ENCODE measurements at regions not wholly inside any gene's neighbourhood (a gene's known extent, or its start where the extent isn't known, plus 50 kb on each side); places are given as distances from the start of the nearest gene placed in this dataset.

DNA sequence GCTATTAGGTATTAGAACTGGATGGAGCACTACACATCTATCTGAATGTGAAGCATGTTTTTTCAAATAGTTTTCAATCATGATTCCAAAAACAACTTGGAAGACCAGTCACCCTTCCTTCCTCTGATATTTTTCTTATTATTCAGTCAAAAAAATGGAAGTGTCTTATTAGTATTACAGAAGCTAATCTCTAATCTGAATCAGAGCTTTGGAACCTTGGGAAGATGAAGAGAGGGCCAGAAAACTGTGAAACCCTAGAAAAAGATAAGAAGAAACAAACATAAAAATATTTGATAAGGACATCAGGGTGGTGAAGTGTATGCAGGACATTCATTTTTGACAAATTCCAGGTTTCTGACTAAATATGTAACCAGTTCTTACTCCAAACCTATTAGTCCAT lies 166.3 kb upstream of the PRSS16 start:
- H3K9me2 ChIP-seq (ENCODE audit: insufficient read depth, low read length), result no peaks in the 10 kb centered on the region
- no peaks in the 10 kb centered on the region for H3K36me3 ChIP-seq (ENCODE audit: insufficient read depth, low read length)
- no peak overlapping the region for H3K4me3 ChIP-seq (ENCODE audit: low read length)
- peaks cover 9% of the 10 kb centered on the region for H3K27me3 ChIP-seq (ENCODE audit: insufficient read depth, low read depth, low read length)
- no peaks in the 10 kb centered on the region for H3K79me2 ChIP-seq (replicated peaks; ENCODE audit: insufficient read depth, low read length)
- no peak overlapping the region for H3K4me2 ChIP-seq (ENCODE audit: low read length)
- TF ChIP-seq EP300 (conservative IDR thresholded peaks at IDR 0.05; ENCODE audit: poor library complexity, severe bottlenecking) (no peak), TAF1 (IDR thresholded peaks at IDR 0.05; ENCODE audit: low read depth) (no peak), RAD21 (conservative IDR thresholded peaks at IDR 0.05) (no peak), EZH2 (IDR thresholded peaks at IDR 0.05; ENCODE audit: borderline replicate concordance, insufficient read depth, low read length, poor library complexity, severe bottlenecking) (no peak), POLR2AphosphoS5 (IDR thresholded peaks at IDR 0.05) (no peak), MXI1 (conservative IDR thresholded peaks at IDR 0.05; ENCODE audit: poor library complexity, severe bottlenecking) (no peak)
- TF ChIP-seq, protein P1, sequence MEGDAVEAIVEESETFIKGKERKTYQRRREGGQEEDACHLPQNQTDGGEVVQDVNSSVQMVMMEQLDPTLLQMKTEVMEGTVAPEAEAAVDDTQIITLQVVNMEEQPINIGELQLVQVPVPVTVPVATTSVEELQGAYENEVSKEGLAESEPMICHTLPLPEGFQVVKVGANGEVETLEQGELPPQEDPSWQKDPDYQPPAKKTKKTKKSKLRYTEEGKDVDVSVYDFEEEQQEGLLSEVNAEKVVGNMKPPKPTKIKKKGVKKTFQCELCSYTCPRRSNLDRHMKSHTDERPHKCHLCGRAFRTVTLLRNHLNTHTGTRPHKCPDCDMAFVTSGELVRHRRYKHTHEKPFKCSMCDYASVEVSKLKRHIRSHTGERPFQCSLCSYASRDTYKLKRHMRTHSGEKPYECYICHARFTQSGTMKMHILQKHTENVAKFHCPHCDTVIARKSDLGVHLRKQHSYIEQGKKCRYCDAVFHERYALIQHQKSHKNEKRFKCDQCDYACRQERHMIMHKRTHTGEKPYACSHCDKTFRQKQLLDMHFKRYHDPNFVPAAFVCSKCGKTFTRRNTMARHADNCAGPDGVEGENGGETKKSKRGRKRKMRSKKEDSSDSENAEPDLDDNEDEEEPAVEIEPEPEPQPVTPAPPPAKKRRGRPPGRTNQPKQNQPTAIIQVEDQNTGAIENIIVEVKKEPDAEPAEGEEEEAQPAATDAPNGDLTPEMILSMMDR (IDR thresholded peaks at IDR 0.05; ENCODE audit: poor library complexity, severe bottlenecking), result no peak
- no peaks in the 10 kb centered on the region for H3K9me3 ChIP-seq (ENCODE audit: low read length)
- no peak overlapping the region for H2AFZ ChIP-seq (ENCODE audit: low read depth, low read length)
- no peaks in the 10 kb centered on the region for H3F3A ChIP-seq (ENCODE audit: insufficient read depth, low read length, poor library complexity, severe bottlenecking)
- no peak overlapping the region for H3K27ac ChIP-seq (ENCODE audit: low read length)
- no peaks in the 10 kb centered on the region for H4K20me1 ChIP-seq (ENCODE audit: insufficient read depth)
- H3K9ac ChIP-seq (ENCODE audit: low read length), result no peak overlapping the region

DNA sequence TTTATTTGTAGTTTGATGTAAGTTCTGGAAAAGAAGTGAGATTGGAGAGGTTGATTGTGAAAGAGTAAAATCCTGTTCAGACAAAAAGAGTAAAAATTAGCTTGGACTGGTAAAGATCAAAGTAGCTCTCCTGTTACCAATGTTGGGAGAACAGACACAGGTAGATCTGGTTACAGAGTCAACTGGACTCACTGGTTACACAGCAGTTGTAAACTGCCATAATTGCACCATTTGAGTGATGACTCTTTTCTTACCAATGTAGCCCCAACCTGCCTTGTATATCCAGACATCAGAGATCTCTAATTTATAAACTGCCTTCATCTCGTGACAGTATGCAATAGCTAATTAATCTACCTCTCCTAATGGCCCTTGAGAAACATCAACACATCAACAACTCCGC lies 165.6 kb upstream of the PRSS16 start:
- TF ChIP-seq SMC3 (conservative IDR thresholded peaks at IDR 0.05; ENCODE audit: poor library complexity) (no peak), TAF1 (IDR thresholded peaks at IDR 0.05; ENCODE audit: low read depth) (no peak), RAD21 (conservative IDR thresholded peaks at IDR 0.05) (no peak), MXI1 (conservative IDR thresholded peaks at IDR 0.05; ENCODE audit: poor library complexity, severe bottlenecking) (no peak), POLR2AphosphoS5 (IDR thresholded peaks at IDR 0.05) (no peak), EZH2 (IDR thresholded peaks at IDR 0.05; ENCODE audit: borderline replicate concordance, insufficient read depth, low read length, poor library complexity, severe bottlenecking) (no peak)
- TF ChIP-seq, protein P2, sequence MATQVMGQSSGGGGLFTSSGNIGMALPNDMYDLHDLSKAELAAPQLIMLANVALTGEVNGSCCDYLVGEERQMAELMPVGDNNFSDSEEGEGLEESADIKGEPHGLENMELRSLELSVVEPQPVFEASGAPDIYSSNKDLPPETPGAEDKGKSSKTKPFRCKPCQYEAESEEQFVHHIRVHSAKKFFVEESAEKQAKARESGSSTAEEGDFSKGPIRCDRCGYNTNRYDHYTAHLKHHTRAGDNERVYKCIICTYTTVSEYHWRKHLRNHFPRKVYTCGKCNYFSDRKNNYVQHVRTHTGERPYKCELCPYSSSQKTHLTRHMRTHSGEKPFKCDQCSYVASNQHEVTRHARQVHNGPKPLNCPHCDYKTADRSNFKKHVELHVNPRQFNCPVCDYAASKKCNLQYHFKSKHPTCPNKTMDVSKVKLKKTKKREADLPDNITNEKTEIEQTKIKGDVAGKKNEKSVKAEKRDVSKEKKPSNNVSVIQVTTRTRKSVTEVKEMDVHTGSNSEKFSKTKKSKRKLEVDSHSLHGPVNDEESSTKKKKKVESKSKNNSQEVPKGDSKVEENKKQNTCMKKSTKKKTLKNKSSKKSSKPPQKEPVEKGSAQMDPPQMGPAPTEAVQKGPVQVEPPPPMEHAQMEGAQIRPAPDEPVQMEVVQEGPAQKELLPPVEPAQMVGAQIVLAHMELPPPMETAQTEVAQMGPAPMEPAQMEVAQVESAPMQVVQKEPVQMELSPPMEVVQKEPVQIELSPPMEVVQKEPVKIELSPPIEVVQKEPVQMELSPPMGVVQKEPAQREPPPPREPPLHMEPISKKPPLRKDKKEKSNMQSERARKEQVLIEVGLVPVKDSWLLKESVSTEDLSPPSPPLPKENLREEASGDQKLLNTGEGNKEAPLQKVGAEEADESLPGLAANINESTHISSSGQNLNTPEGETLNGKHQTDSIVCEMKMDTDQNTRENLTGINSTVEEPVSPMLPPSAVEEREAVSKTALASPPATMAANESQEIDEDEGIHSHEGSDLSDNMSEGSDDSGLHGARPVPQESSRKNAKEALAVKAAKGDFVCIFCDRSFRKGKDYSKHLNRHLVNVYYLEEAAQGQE (IDR thresholded peaks at IDR 0.05; ENCODE audit: borderline replicate concordance), result no peak
- TF ChIP-seq, protein P1 (IDR thresholded peaks at IDR 0.05; ENCODE audit: poor library complexity, severe bottlenecking), result no peak

More for the DNA sequence above, 165.6 kb upstream of the PRSS16 start:
- Histone ChIP-seq H3K4me2 (ENCODE audit: low read length) (no peak overlapping the region), H3K9me2 (ENCODE audit: insufficient read depth, low read length) (no peaks in the 10 kb centered on the region), H3K27ac (ENCODE audit: low read length) (no peak overlapping the region), H4K20me1 (ENCODE audit: insufficient read depth) (no peaks in the 10 kb centered on the region), H3K4me3 (ENCODE audit: low read length) (no peak overlapping the region), H3F3A (ENCODE audit: insufficient read depth, low read length, poor library complexity, severe bottlenecking) (no peaks in the 10 kb centered on the region), H3K27me3 (ENCODE audit: insufficient read depth, low read depth, low read length) (peaks cover 9% of the 10 kb centered on the region), H3K9me3 (ENCODE audit: low read length) (no peaks in the 10 kb centered on the region), H2AFZ (ENCODE audit: low read depth, low read length) (no peak overlapping the region), H3K79me2 (replicated peaks; ENCODE audit: insufficient read depth, low read length) (no peaks in the 10 kb centered on the region), H3K36me3 (ENCODE audit: insufficient read depth, low read length) (no peaks in the 10 kb centered on the region), H3K9ac (ENCODE audit: low read length) (no peak overlapping the region)
